Transverse colon (tissue), 4 donors: ENCODE measurements at regions not wholly inside any gene's neighbourhood (a gene's known extent, or its start where the extent isn't known, plus 50 kb on each side); places are given as distances from the start of the nearest gene placed in this dataset.

ENCODE experiments used
- DNase-seq: peaks from one replicate; pipeline ENCODE4 v3.0.0-alpha.2; 2019
- H3K27ac ChIP-seq, 4 donors: fragments of 200-600 bp; sonication (generic); 2 replicates each; pipeline ENCODE4 v1.5.1; 2016 to 2018; ENCODE audit warnings: inconsistent platforms in 4 of 4
- H3K27me3 ChIP-seq: fragments of 200-600 bp; sonication (generic); 2 replicates; pipeline ENCODE4 v1.5.1; 2017; ENCODE audit warnings: inconsistent platforms
- H3K36me3 ChIP-seq, 4 donors: fragments of 200-600 bp; sonication (generic); 2 replicates each; pipeline ENCODE4 v1.5.1; 2017 to 2019; ENCODE audit warnings: inconsistent platforms in 4 of 4
- H3K4me1 ChIP-seq, 4 donors: fragments of 200-600 bp; sonication (generic); 2 replicates each; pipeline ENCODE4 v1.5.1; 2017 to 2020; ENCODE audit warnings: inconsistent platforms in 4 of 4
- H3K4me3 ChIP-seq, 4 donors: fragments of 200-600 bp; sonication (generic); 1 replicate in 1 of 4; 2 replicates in 3 of 4; pipeline versions ENCODE4 v1.5.1 to v1.6.1; 2017 to 2019; ENCODE audit warnings: inconsistent platforms in 4 of 4
- H3K9me3 ChIP-seq, 2 donors: fragments of 200-600 bp; sonication (generic); 2 replicates each; pipeline ENCODE4 v1.5.1; 2017 to 2019; ENCODE audit warnings: inconsistent platforms in 2 of 2
- EP300 ChIP-seq: sonication (generic); formaldehyde crosslinking; IDR thresholded peaks from one replicate; pipeline ENCODE4 v1.6.1; 2017; ENCODE audit warnings: antibody characterized with exemption, low read depth
- POLR2A ChIP-seq: fragments of 450-650 bp; IDR thresholded peaks from one replicate; pipeline ENCODE4 v1.6.1; 2016; ENCODE audit warnings: antibody characterized with exemption, mild to moderate bottlenecking, moderate library complexity
- POLR2AphosphoS5 ChIP-seq, 3 donors: sonication (generic); formaldehyde crosslinking; IDR thresholded peaks; one replicate each; pipeline ENCODE4 v1.6.1; 2016; ENCODE audit warnings: antibody characterized with exemption in 3 of 3
- WGBS, 2 donors: methylation state at CpG; one replicate each; pipeline ENCODE4 v1.1.5; 2018; ENCODE audit warnings: low coverage in 1 of 2; 5-methylcytosine and 5-hydroxymethylcytosine counted together
- in situ Hi-C, 4 donors: fragments of 200-750 bp; cut with MboI; loops; one replicate each; pipeline versions ENCODE4 v1.15.0 to v1.15.1; 2017; ENCODE audit warnings: low sequenced_read_pairs in 3 of 4, low pct_ligation_motif_present in 1 of 4, low pct_unique_long_range_greater_than_20kb in 1 of 4
- intact Hi-C: fragments of 100-400 bp; cut with DNase I; formaldehyde crosslinking; loops from one replicate; pipeline ENCODE4 v1.15.1; 2023; ENCODE audit warnings: low total_unique reads
- TF ChIP-seq, protein P1 (sequence below), 5 experiments: fragments of 200-600 bp in 3 of 5; fragments of 450-650 bp in 2 of 5; sonication (generic) in 3 of 5; IDR thresholded peaks; 1 replicate in 2 of 5; 2 replicates in 3 of 5; pipeline ENCODE4 v1.5.1; 2016 to 2017; ENCODE audit warnings: antibody characterized with exemption in 5 of 5, inconsistent platforms in 3 of 5, mild to moderate bottlenecking in 2 of 5, moderate library complexity in 1 of 5

DNA sequence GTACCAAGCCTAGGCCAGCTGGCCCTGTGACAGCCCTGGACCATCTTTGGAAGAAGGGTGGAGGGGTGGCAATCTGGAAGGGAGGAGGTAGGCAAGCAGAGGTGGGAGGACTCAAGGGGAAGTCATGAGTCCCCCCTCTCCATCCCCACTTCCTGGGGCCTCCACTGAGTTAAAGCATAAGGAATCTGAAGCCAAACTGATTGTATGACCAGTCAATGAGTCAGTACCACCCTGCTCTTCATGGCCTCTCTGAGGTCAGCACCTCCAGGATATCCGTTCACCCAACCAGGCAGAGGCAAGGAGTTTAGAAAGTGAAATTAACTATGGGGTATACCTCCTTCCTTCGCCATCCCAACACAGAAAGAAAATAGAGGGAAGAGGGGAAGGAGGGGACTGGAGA is 272.7 kb downstream of the SOX9 start:
- TF ChIP-seq EP300 (no peak), POLR2AphosphoS5 (IDR thresholded peaks at IDR 0.05) (no peak), POLR2A (no peak)
- TF ChIP-seq, protein P1, sequence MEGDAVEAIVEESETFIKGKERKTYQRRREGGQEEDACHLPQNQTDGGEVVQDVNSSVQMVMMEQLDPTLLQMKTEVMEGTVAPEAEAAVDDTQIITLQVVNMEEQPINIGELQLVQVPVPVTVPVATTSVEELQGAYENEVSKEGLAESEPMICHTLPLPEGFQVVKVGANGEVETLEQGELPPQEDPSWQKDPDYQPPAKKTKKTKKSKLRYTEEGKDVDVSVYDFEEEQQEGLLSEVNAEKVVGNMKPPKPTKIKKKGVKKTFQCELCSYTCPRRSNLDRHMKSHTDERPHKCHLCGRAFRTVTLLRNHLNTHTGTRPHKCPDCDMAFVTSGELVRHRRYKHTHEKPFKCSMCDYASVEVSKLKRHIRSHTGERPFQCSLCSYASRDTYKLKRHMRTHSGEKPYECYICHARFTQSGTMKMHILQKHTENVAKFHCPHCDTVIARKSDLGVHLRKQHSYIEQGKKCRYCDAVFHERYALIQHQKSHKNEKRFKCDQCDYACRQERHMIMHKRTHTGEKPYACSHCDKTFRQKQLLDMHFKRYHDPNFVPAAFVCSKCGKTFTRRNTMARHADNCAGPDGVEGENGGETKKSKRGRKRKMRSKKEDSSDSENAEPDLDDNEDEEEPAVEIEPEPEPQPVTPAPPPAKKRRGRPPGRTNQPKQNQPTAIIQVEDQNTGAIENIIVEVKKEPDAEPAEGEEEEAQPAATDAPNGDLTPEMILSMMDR (IDR thresholded peaks at IDR 0.05): no peak
- intact Hi-C loops (no loop called here), in situ Hi-C loops (no loop called here)
- 75 to 82% methylated on average over 1 to 2 of the region's 2 CpGs for whole genome bisulfite sequencing, 2 donors
- no peak overlapping the region for H3K4me3 ChIP-seq
- no peak overlapping the region for H3K27ac ChIP-seq
- H3K9me3 ChIP-seq: no peaks in the 10 kb centered on the region
- DNase-seq: no peak
- no peaks in the 10 kb centered on the region for H3K4me1 ChIP-seq
- no peaks in the 10 kb centered on the region for H3K36me3 ChIP-seq
- H3K27me3 ChIP-seq: no peaks in the 10 kb centered on the region

DNA sequence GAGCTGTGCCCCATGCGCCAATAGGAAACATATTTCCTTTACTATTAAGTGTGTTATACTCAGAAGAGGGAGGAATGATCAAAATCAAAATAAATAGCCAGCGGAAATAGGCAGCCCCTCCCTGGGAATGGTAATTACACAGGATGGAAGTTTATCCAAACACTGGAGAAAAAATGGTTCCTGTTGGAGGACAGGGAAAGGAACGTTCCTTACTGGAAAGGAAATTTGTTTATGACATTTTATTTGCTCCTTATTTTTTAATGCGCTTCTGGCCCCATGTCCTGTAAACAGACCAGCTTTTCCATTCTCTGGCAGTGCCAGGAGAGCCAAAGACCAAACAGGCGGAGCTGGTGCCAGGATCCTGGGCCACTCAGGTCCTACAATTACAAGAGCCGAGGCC is 273.7 kb downstream of the SOX9 start:
- in situ Hi-C loops: no loop called here

DNA sequence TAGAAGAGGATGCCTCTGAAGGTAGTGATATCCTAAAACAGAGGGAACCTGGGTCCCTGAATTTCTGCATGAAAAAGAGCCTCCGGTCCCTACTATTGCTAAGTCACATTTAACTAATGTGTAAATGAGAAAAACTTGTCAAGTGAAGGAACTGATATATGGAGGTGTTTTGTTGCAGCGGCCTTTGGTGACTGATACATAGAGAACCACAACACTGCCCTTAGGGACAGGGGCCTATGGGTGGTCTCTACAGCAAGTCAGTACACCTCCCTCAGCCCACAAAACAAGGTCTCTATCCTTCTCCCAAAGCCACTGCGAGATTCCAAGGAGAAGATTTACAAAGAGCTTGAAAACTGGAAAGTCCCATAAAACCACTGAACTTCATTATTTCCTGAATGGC is 275.3 kb downstream of the SOX9 start:
- no peaks in the 10 kb centered on the region for H3K27me3 ChIP-seq
- no peaks in the 10 kb centered on the region for H3K36me3 ChIP-seq
- intact Hi-C loops (no loop called here), in situ Hi-C loops (no loop called here)
- TF ChIP-seq EP300: no peak
- TF ChIP-seq, protein P1 (IDR thresholded peaks at IDR 0.05): no peak
- TF ChIP-seq POLR2AphosphoS5 (IDR thresholded peaks at IDR 0.05): no peak
- no peak for TF ChIP-seq POLR2A
- no peak overlapping the region for H3K27ac ChIP-seq
- H3K4me3 ChIP-seq: no peak overlapping the region
- DNase-seq: no peak
- no peaks in the 10 kb centered on the region for H3K9me3 ChIP-seq
- H3K4me1 ChIP-seq: no peaks in the 10 kb centered on the region
- 88 to 91% methylated on average over 3 of the region's 3 CpGs for WGBS, 2 donors

More for the DNA sequence above, 273.7 kb downstream of the SOX9 start:
- no peak for TF ChIP-seq EP300
- TF ChIP-seq POLR2A: no peak
- TF ChIP-seq, protein P1 (IDR thresholded peaks at IDR 0.05): no peak
- no peak for TF ChIP-seq POLR2AphosphoS5 (IDR thresholded peaks at IDR 0.05)
- no peak for DNase-seq
- no peaks in the 10 kb centered on the region for H3K36me3 ChIP-seq
- no peak overlapping the region for H3K4me3 ChIP-seq
- H3K27me3 ChIP-seq: no peaks in the 10 kb centered on the region
- 33 to 61% methylated on average over 1 to 6 of the region's 6 CpGs for WGBS, 2 donors
- peak overlapping the region in 3 of 4 donors; percentile 8 to 21 (median 11) for H3K27ac ChIP-seq
- intact Hi-C loops: no loop called here
- H3K4me1 ChIP-seq: no peaks in the 10 kb centered on the region
- no peaks in the 10 kb centered on the region for H3K9me3 ChIP-seq

DNA sequence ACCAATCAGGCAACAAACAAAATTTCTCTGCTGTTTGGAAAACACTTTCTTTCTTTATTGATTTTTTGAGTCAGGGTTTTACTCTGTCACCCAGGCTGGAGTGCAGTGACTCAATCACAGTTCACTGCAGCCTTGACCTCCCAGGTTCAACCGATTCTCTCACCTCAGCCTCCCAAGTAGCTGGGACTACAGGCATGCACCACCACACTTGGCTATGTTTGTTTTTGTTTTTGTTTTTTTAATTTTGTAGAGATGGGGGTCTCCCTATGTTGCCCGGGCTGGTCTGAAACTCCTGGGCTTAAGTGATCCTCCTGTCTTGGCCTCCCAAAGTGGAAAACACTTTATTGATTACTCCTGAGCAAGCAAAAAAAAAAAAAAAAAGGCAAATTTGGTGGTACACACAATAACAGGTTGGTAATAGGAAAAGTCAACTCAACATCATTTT is 276.4 kb downstream of the SOX9 start:
- no peaks in the 10 kb centered on the region for H3K9me3 ChIP-seq
- H3K4me3 ChIP-seq: no peak overlapping the region
- no peak overlapping the region for H3K27ac ChIP-seq

More for the DNA sequence above, 276.4 kb downstream of the SOX9 start:
- no peaks in the 10 kb centered on the region for H3K4me1 ChIP-seq
- no peaks in the 10 kb centered on the region for H3K36me3 ChIP-seq
- intact Hi-C loops: no loop called here
- TF ChIP-seq POLR2A (no peak), POLR2AphosphoS5 (IDR thresholded peaks at IDR 0.05) (no peak), EP300 (no peak)
- TF ChIP-seq, protein P1 (IDR thresholded peaks at IDR 0.05): no peak
- 83 to 90% methylated on average over 2 of the region's 2 CpGs for WGBS, 2 donors
- H3K27me3 ChIP-seq: no peaks in the 10 kb centered on the region
- DNase-seq: no peak
- in situ Hi-C loops: no loop called here
